GM12864 (cell line): ENCODE measurements at regions not wholly inside any gene's neighbourhood (a gene's known extent, or its start where the extent isn't known, plus 50 kb on each side); places are given as distances from the start of the nearest gene placed in this dataset.

Experiments
- DNase-seq: peaks from one replicate; pipeline ENCODE4 v3.0.0-alpha.2; 2011; ENCODE audit warnings: low read depth
- H3K4me3 ChIP-seq: 2 replicates; pipeline ENCODE4 v1.5.1; 2011; ENCODE audit warnings: mild to moderate bottlenecking, low read depth, low read length, control low read depth
- TF ChIP-seq, protein P1 (sequence below): IDR thresholded peaks from 2 replicates; pipeline ENCODE4 v1.5.1; 2011; ENCODE audit warnings: low read depth, mild to moderate bottlenecking, moderate library complexity, low read length, control low read depth, inconsistent platforms; ENCODE audit errors: missing control alignments

DNA sequence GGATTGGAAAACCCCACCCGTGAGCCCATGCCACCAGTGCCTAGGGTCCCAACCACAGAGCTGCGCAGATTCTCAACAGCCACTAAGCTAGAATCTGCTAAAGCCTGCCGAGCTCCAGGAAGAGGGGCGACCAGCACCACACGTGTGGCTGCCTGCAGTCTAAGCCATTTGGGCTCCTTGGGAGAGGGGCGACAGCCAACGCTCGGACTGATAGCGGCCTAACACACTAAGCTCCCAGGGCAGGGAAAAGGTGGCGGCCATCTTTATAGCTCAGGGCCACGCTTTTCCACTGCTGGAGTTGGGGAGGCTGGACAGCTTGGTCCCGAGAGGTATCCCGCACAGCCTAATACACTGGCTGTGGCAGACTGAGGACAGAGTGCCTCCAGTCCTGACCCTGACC is 631.8 kb downstream of the CETN3 start:
- no peak overlapping the region for H3K4me3 ChIP-seq
- TF ChIP-seq, protein P1, sequence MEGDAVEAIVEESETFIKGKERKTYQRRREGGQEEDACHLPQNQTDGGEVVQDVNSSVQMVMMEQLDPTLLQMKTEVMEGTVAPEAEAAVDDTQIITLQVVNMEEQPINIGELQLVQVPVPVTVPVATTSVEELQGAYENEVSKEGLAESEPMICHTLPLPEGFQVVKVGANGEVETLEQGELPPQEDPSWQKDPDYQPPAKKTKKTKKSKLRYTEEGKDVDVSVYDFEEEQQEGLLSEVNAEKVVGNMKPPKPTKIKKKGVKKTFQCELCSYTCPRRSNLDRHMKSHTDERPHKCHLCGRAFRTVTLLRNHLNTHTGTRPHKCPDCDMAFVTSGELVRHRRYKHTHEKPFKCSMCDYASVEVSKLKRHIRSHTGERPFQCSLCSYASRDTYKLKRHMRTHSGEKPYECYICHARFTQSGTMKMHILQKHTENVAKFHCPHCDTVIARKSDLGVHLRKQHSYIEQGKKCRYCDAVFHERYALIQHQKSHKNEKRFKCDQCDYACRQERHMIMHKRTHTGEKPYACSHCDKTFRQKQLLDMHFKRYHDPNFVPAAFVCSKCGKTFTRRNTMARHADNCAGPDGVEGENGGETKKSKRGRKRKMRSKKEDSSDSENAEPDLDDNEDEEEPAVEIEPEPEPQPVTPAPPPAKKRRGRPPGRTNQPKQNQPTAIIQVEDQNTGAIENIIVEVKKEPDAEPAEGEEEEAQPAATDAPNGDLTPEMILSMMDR = no peak

DNA sequence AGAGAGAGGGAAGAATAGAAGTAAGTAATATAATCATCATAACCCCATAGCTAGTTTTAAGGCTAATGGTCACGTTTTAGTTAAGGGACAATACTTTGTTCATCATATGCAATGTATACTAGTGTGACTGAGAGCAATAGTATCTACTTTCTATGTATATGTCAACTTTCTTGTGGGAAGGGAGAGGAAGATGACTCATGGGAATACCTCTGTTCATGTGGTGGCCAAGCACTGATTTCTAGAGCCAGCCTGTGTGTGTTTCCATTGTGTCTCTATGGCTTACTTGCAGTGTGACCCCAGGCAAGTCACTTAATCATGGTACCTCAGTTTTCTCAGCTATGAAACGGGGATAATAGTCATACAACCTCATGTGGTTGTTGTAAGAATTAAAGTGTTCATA is 639.6 kb downstream of the CETN3 start:
- DNase-seq = no peak
- TF ChIP-seq, protein P1 = no peak

More for the DNA sequence above, 631.8 kb downstream of the CETN3 start:
- no peak for DNase-seq

DNA sequence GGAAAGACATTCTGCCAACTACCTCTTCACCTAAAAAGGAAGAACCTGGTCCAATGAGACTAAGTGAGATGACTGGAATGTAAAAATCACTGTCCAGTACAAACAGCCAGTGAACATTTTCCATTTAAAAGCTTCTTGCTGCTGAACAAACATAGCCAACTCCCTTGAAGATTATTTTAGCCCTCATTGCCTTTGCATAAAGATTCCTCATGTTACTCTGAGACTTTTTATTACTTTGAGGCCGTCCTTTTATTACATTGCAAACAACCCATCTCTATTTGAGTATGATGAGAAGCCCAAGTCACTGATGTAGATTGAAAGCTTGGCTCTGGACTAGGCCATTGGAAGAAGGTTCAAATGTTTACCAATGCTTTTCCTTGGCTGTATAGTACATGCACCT is 649.8 kb downstream of the CETN3 start:
- no peak for DNase-seq
- no peak overlapping the region for H3K4me3 ChIP-seq
- TF ChIP-seq, protein P1 = no peak

More for the DNA sequence above, 639.6 kb downstream of the CETN3 start:
- H3K4me3 ChIP-seq = no peak overlapping the region

DNA sequence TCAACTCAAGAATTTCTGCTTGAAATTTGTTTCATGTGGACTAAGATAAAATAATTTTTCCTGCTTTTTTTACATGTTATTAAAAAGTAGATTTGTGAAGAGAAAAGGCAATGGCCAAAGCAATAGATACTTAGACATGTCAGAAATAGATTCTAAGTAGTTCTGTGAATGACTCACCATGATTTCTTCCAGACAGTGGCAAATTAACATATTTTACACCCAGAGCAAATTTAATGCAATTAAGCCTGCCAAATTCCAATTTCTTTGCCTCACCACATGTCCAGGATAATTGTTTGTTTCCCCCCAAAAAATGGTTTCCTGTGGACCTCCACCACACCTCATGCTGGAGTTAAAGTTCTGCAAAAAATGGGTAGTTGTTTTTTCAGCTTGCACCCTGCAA is 651.4 kb downstream of the CETN3 start:
- TF ChIP-seq, protein P1 = no peak
- no peak for DNase-seq
- no peak overlapping the region for H3K4me3 ChIP-seq

DNA sequence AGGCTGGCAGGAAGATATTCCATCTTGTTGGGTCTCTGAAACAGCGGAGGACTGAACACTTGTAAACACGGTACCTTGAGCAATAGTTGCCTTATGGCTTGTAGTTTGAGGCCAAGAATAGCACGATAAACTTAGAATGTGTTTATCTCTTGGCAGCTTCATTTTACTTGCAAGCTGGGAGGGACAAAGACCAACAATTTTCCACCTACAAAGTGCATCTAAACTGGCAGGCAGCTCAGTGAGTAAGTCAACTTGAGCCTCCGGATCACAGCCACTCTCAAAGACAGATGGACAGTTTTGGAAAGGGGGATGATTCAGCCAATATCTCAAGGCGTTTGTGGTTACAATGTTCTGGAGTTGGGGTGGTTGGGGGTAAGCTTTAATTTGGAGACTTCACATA is 652.6 kb downstream of the CETN3 start:
- no peak overlapping the region for H3K4me3 ChIP-seq
- DNase-seq = no peak
- TF ChIP-seq, protein P1 = no peak

DNA sequence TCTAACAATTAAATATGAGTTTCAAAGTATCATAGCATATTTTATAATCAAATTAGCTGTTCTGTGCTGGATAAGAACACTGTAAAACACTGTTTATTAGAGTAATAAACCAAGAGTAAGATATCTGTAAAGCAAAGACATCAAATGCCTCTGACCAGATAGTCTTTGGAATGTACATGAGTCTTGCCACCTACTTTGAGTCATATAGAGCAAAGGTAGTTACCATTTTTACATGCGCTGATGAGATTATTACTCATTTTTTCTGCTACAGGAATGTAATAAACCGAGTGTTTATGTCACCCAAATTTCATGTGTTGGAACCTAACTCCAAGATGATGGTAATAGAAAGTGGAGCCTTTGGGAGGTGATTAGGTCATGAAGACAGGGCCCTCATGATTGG is 654.5 kb downstream of the CETN3 start:
- TF ChIP-seq, protein P1 = no peak
- no peak for DNase-seq
- H3K4me3 ChIP-seq = no peak overlapping the region

DNA sequence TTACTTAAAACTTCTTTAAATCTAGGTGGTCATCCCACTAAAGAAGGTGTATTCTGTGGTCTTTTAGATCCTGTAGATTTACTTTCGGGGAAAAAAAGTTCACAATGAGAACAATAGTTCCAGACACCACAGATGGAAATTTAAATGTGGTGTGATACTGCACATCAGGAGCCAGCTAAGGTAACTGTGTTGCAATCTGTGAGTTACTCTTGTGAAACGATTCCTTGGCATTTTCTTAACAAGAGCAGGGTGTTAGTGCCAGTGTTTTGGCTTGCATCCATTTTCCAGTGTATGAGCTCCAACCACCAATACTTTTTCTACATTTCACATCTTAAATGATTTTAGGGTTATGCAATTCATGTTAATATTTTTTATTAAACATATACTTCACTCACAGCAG is 674.5 kb downstream of the CETN3 start:
- TF ChIP-seq, protein P1 = no peak
- no peak for DNase-seq
- no peak overlapping the region for H3K4me3 ChIP-seq
